Lower leg skin (tissue), 3 donors: ENCODE measurements at regions not wholly inside any gene's neighbourhood (a gene's known extent, or its start where the extent isn't known, plus 50 kb on each side); places are given as distances from the start of the nearest gene placed in this dataset.

Experiments
- CTCF ChIP-seq, 3 donors: fragments of 450-650 bp; IDR thresholded peaks; one replicate each; pipeline ENCODE4 v1.5.1; 2016; ENCODE audit warnings: antibody characterized with exemption in 3 of 3, mild to moderate bottlenecking in 3 of 3, moderate library complexity in 2 of 3
- POLR2A ChIP-seq, 2 donors: fragments of 450-650 bp; IDR thresholded peaks; one replicate each; pipeline ENCODE4 v1.6.1; 2016 to 2017; ENCODE audit warnings: antibody characterized with exemption in 2 of 2, mild to moderate bottlenecking in 1 of 2, moderate library complexity in 1 of 2

GRCh38 chrX:16239211-16239610 lies 71.9 kb downstream of the MAGEB17 start:
- TF ChIP-seq CTCF (IDR thresholded peaks at IDR 0.05) (no peak), POLR2A (IDR thresholded peaks at IDR 0.05) (no peak)
